Tibial nerve (tissue), 3 donors: ENCODE measurements at regions not wholly inside any gene's neighbourhood (a gene's known extent, or its start where the extent isn't known, plus 50 kb on each side); places are given as distances from the start of the nearest gene placed in this dataset.

Source experiments
- POLR2A ChIP-seq, 2 donors: fragments of 450-650 bp; IDR thresholded peaks; one replicate each; pipeline ENCODE4 v1.6.1; 2017; ENCODE audit warnings: antibody characterized with exemption in 2 of 2, mild to moderate bottlenecking in 2 of 2, moderate library complexity in 2 of 2
- TF ChIP-seq, protein P1 (sequence below), 5 experiments: fragments of 200-600 bp in 3 of 5; fragments of 450-650 bp in 2 of 5; sonication (generic) in 3 of 5; IDR thresholded peaks; one replicate each; pipeline ENCODE4 v1.5.1; 2016 to 2019; ENCODE audit warnings: antibody characterized with exemption in 5 of 5, mild to moderate bottlenecking in 3 of 5, moderate library complexity in 2 of 5

DNA sequence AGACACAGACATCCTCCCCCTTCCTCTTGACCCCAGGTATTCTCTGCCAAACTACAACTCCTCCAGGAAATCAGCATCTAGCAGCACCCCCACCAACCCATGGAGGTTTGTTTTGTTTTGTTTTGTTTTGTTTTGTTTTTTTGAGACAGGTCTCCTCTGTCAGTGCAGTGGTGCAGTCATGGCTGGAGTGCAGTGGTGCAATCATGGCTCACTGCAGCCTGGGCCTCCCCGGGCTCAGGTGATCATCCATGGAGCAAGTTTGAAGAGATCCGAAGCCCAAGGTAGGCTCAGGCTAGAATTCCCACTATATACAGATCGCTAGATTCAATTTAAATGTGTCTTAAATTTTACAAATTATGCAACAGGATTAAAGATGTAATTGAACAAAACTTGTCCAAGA is 518.2 kb upstream of the ARID1B start:
- no peak for TF ChIP-seq POLR2A (IDR thresholded peaks at IDR 0.05)
- TF ChIP-seq, protein P1, sequence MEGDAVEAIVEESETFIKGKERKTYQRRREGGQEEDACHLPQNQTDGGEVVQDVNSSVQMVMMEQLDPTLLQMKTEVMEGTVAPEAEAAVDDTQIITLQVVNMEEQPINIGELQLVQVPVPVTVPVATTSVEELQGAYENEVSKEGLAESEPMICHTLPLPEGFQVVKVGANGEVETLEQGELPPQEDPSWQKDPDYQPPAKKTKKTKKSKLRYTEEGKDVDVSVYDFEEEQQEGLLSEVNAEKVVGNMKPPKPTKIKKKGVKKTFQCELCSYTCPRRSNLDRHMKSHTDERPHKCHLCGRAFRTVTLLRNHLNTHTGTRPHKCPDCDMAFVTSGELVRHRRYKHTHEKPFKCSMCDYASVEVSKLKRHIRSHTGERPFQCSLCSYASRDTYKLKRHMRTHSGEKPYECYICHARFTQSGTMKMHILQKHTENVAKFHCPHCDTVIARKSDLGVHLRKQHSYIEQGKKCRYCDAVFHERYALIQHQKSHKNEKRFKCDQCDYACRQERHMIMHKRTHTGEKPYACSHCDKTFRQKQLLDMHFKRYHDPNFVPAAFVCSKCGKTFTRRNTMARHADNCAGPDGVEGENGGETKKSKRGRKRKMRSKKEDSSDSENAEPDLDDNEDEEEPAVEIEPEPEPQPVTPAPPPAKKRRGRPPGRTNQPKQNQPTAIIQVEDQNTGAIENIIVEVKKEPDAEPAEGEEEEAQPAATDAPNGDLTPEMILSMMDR (IDR thresholded peaks at IDR 0.05), result no peak
